SK-N-MC (cell line): ENCODE measurements at regions not wholly inside any gene's neighbourhood (a gene's known extent, or its start where the extent isn't known, plus 50 kb on each side); places are given as distances from the start of the nearest gene placed in this dataset.

Experiments
- DNase-seq: peaks from one replicate; pipeline ENCODE4 v3.0.0-alpha.2; 2011; ENCODE audit warnings: low read depth, low spot score
- H3K27ac ChIP-seq: fragments of 200-600 bp; sonication (generic); 2 replicates; pipeline ENCODE4 v1.5.1; 2016; ENCODE audit warnings: mixed run types
- H3K36me3 ChIP-seq: fragments of 200-600 bp; sonication (generic); 2 replicates; pipeline ENCODE4 v1.6.1; 2017; ENCODE audit warnings: antibody characterized with exemption, low read length, mixed read lengths; ENCODE audit not compliant: insufficient read depth
- H3K4me3 ChIP-seq: fragments of 200-600 bp; sonication (generic); 2 replicates; pipeline ENCODE4 v1.5.1; 2016
- H3K9ac ChIP-seq: fragments of 200-600 bp; sonication (generic); 2 replicates; pipeline ENCODE4 v1.8.0; 2017; ENCODE audit warnings: mixed run types, mixed read lengths; ENCODE audit not compliant: insufficient read length
- H3K9me3 ChIP-seq: fragments of 200-600 bp; sonication (generic); 2 replicates; pipeline ENCODE4 v1.6.1; 2017; ENCODE audit warnings: low read depth, mild to moderate bottlenecking, antibody characterized with exemption, low read length, moderate library complexity, mixed read lengths
- EZH2 ChIP-seq: fragments of 200-600 bp; sonication (generic); IDR thresholded peaks from one replicate; pipeline ENCODE4 v1.6.1; 2017; ENCODE audit warnings: antibody characterized with exemption
- FOXP2 ChIP-seq: optimal IDR thresholded peaks from 2 replicates; pipeline ENCODE3; 2011; ENCODE audit warnings: mild to moderate bottlenecking, moderate library complexity; ENCODE audit not compliant: insufficient read depth; ENCODE audit errors: extremely low read length, control extremely low read depth
- POLR2AphosphoS5 ChIP-seq: IDR thresholded peaks from 2 replicates; pipeline ENCODE4 v1.6.1; 2012; ENCODE audit warnings: mild to moderate bottlenecking, low read depth, low read length, borderline replicate concordance

GRCh38 chrX:115490814-115491213 lies 70.2 kb upstream of the PLS3 start:
- DNase-seq: no peak
- H3K9ac ChIP-seq: no peak overlapping the region
- no peaks in the 10 kb centered on the region for H3K36me3 ChIP-seq
- TF ChIP-seq FOXP2 (no peak), POLR2AphosphoS5 (no peak), EZH2 (no peak)
- H3K4me3 ChIP-seq: no peak overlapping the region
- H3K27ac ChIP-seq: no peak overlapping the region
- H3K9me3 ChIP-seq: no peaks in the 10 kb centered on the region

DNA sequence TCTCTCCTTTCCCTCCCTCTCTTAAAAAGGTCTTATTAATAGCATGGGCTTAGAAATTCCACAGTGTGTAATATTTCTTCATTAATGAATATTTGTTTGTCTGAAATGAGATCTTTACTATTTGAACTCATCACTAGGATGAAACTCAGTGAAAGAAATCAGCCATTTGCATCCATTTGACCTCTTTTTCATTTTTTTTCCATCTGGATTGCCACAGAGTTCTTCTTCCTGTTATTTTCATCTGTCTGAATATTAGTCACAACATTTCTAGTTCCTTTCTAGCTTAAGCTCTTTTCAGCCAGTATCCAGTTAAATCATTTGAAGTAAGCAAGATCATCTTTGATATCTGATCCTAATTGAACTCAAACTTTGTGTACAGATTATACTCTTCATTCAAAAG lies 69.2 kb upstream of the PLS3 start:
- no peak overlapping the region for H3K4me3 ChIP-seq
- no peaks in the 10 kb centered on the region for H3K36me3 ChIP-seq
- H3K9me3 ChIP-seq: no peaks in the 10 kb centered on the region
- no peak overlapping the region for H3K9ac ChIP-seq
- no peak for TF ChIP-seq FOXP2
- TF ChIP-seq EZH2: no peak
- TF ChIP-seq POLR2AphosphoS5: no peak
- H3K27ac ChIP-seq: no peak overlapping the region
- no peak for DNase-seq

- TF ChIP-seq FOXP2: no peak
- TF ChIP-seq POLR2AphosphoS5: no peak
- no peak for TF ChIP-seq EZH2
- no peak overlapping the region for H3K4me3 ChIP-seq
- H3K9ac ChIP-seq: no peak overlapping the region
- DNase-seq: no peak
- H3K9me3 ChIP-seq: no peaks in the 10 kb centered on the region
- no peak overlapping the region for H3K27ac ChIP-seq
- no peaks in the 10 kb centered on the region for H3K36me3 ChIP-seq
Observed at GRCh38 chrX:115493015-115493414, 68.0 kb upstream of the PLS3 start.

DNA sequence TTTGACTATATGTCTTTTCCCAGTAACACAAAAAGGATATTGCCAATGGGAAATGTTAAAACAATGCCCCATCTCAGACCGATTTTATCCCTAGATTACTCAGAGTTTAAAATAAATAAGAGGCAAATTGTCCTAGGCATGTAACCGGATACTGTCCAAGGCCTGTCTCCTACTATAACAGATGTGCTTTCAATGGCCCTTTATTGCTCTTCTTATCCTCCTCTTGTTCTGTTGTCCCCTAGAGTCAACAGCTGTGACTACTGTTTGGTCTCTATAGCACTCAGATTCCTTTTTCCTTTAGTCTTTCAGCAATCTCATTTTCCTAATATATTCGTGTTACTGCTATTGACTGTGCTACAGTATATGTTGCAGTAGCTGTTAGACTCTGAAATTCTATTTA lies 66.8 kb upstream of the PLS3 start:
- TF ChIP-seq FOXP2 (no peak), EZH2 (no peak), POLR2AphosphoS5 (no peak)

GRCh38 chrX:115499112-115499805 lies 61.7 kb upstream of the PLS3 start:
- Histone ChIP-seq H3K27ac (no peak overlapping the region), H3K9ac (no peak overlapping the region), H3K9me3 (no peaks in the 10 kb centered on the region), H3K4me3 (no peak overlapping the region), H3K36me3 (no peaks in the 10 kb centered on the region)
- DNase-seq: no peak
- TF ChIP-seq FOXP2 (no peak), EZH2 (no peak), POLR2AphosphoS5 (no peak)

More for the DNA sequence above, 66.8 kb upstream of the PLS3 start:
- no peaks in the 10 kb centered on the region for H3K36me3 ChIP-seq
- DNase-seq: no peak
- no peak overlapping the region for H3K9ac ChIP-seq
- H3K9me3 ChIP-seq: no peaks in the 10 kb centered on the region
- H3K4me3 ChIP-seq: no peak overlapping the region
- no peak overlapping the region for H3K27ac ChIP-seq

DNA sequence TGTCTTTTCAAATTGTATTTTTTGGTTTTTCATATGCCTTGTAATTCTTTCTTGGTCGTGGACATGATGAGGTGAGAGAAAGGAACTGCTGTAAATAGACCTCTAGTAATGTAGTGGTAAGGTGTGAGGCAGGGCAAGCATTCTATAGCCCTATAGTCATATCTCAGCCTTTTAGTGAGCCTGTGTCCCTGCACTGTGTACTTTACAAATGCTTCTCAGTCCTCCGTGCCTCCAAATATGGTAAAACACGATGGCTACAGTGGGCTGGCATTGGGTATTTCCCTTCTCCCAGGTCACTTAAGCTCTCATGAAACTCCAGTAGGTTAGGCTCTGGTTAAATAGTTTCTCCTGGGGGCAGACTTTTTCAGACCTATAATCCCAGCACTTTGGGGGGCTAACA lies 57.9 kb upstream of the PLS3 start:
- Histone ChIP-seq H3K9me3 (no peaks in the 10 kb centered on the region), H3K36me3 (no peaks in the 10 kb centered on the region), H3K4me3 (no peak overlapping the region), H3K27ac (no peak overlapping the region), H3K9ac (no peak overlapping the region)
- no peak for DNase-seq
- TF ChIP-seq EZH2: no peak
- TF ChIP-seq FOXP2: no peak
- TF ChIP-seq POLR2AphosphoS5: no peak

DNA sequence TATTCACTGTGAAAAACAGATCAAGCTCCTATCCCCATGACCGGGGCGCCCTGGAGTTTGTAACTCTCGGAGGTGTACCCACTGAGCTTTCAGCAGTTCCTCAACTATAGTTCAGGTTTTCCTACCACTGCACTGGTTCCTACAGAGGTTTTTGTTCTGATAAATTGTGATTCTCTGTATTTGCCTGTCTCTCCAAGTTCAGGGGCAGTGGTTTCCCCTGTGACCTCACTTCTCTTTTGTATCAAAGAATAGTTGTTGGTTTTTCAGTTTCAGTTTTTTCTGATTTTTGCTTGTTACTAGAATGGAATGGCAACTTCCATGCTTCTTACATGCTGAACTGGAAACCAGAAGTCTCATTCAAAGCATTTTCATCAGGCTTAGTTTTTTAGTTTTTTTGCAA lies 56.8 kb upstream of the PLS3 start:
- DNase-seq: no peak
- Histone ChIP-seq H3K9ac (no peak overlapping the region), H3K36me3 (no peaks in the 10 kb centered on the region), H3K4me3 (no peak overlapping the region), H3K27ac (no peak overlapping the region), H3K9me3 (no peaks in the 10 kb centered on the region)
- no peak for TF ChIP-seq EZH2
- no peak for TF ChIP-seq FOXP2
- TF ChIP-seq POLR2AphosphoS5: no peak
